Suprapubic skin (tissue), 4 donors: ENCODE measurements at regions not wholly inside any gene's neighbourhood (a gene's known extent, or its start where the extent isn't known, plus 50 kb on each side); places are given as distances from the start of the nearest gene placed in this dataset.

Experiments used
- DNase-seq, 2 donors: peaks; one replicate each; pipeline ENCODE4 v3.0.0-alpha.2; 2019; ENCODE audit warnings: low spot score in 2 of 2
- H3K27ac ChIP-seq: fragments of 200-600 bp; sonication (generic); one replicate; pipeline ENCODE4 v1.5.1; 2019
- H3K27me3 ChIP-seq: fragments of 200-600 bp; sonication (generic); one replicate; pipeline ENCODE4 v1.5.1; 2019
- H3K36me3 ChIP-seq: fragments of 200-600 bp; sonication (generic); one replicate; pipeline ENCODE4 v1.5.1; 2019
- H3K4me1 ChIP-seq: fragments of 200-600 bp; sonication (generic); one replicate; pipeline ENCODE4 v1.5.1; 2019
- H3K4me3 ChIP-seq: fragments of 200-600 bp; sonication (generic); one replicate; pipeline ENCODE4 v1.5.1; 2019; ENCODE audit warnings: mild to moderate bottlenecking
- H3K9me3 ChIP-seq: fragments of 200-600 bp; sonication (generic); one replicate; pipeline ENCODE4 v1.5.1; 2019
- EP300 ChIP-seq: sonication (generic); formaldehyde crosslinking; IDR thresholded peaks from one replicate; pipeline ENCODE4 v1.6.1; 2017; ENCODE audit warnings: antibody characterized with exemption
- POLR2A ChIP-seq, 2 donors: fragments of 450-650 bp; IDR thresholded peaks; one replicate each; pipeline ENCODE4 v1.6.1; 2017; ENCODE audit warnings: antibody characterized with exemption in 2 of 2, mild to moderate bottlenecking in 2 of 2, moderate library complexity in 2 of 2
- POLR2AphosphoS5 ChIP-seq, 3 donors: sonication (generic); formaldehyde crosslinking; IDR thresholded peaks; one replicate each; pipeline ENCODE4 v1.6.1; 2017; ENCODE audit warnings: antibody characterized with exemption in 3 of 3
- WGBS: methylation state at CpG from one replicate; pipeline ENCODE4 v1.1.5; 2018; 5-methylcytosine and 5-hydroxymethylcytosine counted together
- TF ChIP-seq, protein P1 (sequence below), 2 donors: fragments of 200-600 bp in 1 of 2; fragments of 450-650 bp in 1 of 2; sonication (generic) in 1 of 2; IDR thresholded peaks; one replicate each; pipeline ENCODE4 v1.5.1; 2016 to 2019; ENCODE audit warnings: antibody characterized with exemption in 2 of 2, mild to moderate bottlenecking in 1 of 2, moderate library complexity in 1 of 2

DNA sequence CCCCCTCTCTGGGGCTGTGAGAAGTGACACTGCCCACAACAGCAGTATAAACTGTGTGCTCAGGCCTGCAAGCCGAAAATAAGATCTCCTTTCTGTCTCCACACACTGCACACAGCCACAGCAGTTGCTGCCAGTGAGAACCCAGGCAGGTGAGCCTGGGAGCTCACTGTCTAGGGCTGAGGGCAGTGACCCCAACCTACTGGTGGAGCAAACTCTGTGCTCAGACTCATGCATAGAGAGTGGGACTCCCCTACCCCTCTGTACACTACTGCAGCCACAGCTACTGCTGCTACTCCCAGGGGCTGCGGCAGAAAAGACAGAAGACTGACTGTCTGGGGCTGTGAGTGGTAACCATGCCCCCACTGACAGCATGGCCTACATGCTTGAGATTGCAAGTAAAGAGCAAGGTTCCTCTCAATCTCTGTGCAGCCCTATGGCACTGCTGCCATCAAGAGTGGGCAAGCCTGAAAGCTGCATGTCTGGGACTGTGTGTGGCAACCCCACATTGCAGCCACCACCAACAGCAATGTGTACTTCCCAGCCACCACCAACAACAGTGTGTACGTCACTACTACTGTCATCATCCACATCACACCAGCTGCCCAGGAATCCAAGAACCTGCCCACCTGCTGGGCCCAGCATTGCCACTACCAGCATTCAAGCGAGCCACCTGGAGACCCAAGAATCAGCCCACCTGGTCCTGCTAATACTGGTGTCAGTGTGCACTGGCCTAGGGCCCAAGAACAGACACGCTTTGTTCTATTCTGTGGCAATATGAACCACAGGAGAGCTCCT, 226.1 kb downstream of the XPNPEP1 start:
- Histone ChIP-seq H3K36me3 (no peaks in the 10 kb centered on the region), H3K27ac (no peak overlapping the region), H3K4me1 (peaks cover 4% of the 10 kb centered on the region), H3K4me3 (no peak overlapping the region), H3K27me3 (no peaks in the 10 kb centered on the region), H3K9me3 (no peaks in the 10 kb centered on the region)
- no peak for TF ChIP-seq POLR2A (IDR thresholded peaks at IDR 0.05)
- TF ChIP-seq POLR2AphosphoS5 (IDR thresholded peaks at IDR 0.05): no peak
- no peak for TF ChIP-seq EP300
- TF ChIP-seq, protein P1, sequence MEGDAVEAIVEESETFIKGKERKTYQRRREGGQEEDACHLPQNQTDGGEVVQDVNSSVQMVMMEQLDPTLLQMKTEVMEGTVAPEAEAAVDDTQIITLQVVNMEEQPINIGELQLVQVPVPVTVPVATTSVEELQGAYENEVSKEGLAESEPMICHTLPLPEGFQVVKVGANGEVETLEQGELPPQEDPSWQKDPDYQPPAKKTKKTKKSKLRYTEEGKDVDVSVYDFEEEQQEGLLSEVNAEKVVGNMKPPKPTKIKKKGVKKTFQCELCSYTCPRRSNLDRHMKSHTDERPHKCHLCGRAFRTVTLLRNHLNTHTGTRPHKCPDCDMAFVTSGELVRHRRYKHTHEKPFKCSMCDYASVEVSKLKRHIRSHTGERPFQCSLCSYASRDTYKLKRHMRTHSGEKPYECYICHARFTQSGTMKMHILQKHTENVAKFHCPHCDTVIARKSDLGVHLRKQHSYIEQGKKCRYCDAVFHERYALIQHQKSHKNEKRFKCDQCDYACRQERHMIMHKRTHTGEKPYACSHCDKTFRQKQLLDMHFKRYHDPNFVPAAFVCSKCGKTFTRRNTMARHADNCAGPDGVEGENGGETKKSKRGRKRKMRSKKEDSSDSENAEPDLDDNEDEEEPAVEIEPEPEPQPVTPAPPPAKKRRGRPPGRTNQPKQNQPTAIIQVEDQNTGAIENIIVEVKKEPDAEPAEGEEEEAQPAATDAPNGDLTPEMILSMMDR (IDR thresholded peaks at IDR 0.05): no peak
- no peak for DNase-seq
- WGBS: 70% methylated on average over 3 of the region's 5 CpGs

- TF ChIP-seq EP300 (no peak), POLR2A (IDR thresholded peaks at IDR 0.05) (no peak), POLR2AphosphoS5 (IDR thresholded peaks at IDR 0.05) (no peak)
- TF ChIP-seq, protein P1 (IDR thresholded peaks at IDR 0.05): no peak
- Histone ChIP-seq H3K36me3 (no peaks in the 10 kb centered on the region), H3K4me3 (no peak overlapping the region), H3K27me3 (no peaks in the 10 kb centered on the region), H3K27ac (no peak overlapping the region), H3K4me1 (peaks cover 4% of the 10 kb centered on the region), H3K9me3 (no peaks in the 10 kb centered on the region)
- 93% methylated on average over 2 of the region's 2 CpGs for WGBS
- DNase-seq: no peak
Measured at GRCh38 chr10:109696462-109696861, 226.8 kb downstream of the XPNPEP1 start.

- H3K27me3 ChIP-seq: no peaks in the 10 kb centered on the region
- DNase-seq: no peak
- H3K27ac ChIP-seq: no peak overlapping the region
- H3K36me3 ChIP-seq: no peaks in the 10 kb centered on the region
- H3K4me1 ChIP-seq: peaks cover 4% of the 10 kb centered on the region
- H3K4me3 ChIP-seq: no peak overlapping the region
- H3K9me3 ChIP-seq: no peaks in the 10 kb centered on the region
- no peak for TF ChIP-seq POLR2A (IDR thresholded peaks at IDR 0.05)
- no peak for TF ChIP-seq POLR2AphosphoS5 (IDR thresholded peaks at IDR 0.05)
- TF ChIP-seq EP300: no peak
- TF ChIP-seq, protein P1 (IDR thresholded peaks at IDR 0.05): no peak
Measured at GRCh38 chr10:109695988-109696387, 227.3 kb downstream of the XPNPEP1 start.

GRCh38 chr10:109689785-109690184, 233.5 kb downstream of the XPNPEP1 start:
- WGBS: 11% methylated on average over 1 of the region's 1 CpG
- TF ChIP-seq, protein P1 (IDR thresholded peaks at IDR 0.05): no peak
- no peak for TF ChIP-seq POLR2A (IDR thresholded peaks at IDR 0.05)
- Histone ChIP-seq H3K4me1 (no peaks in the 10 kb centered on the region), H3K36me3 (no peaks in the 10 kb centered on the region), H3K9me3 (peaks cover 3% of the 10 kb centered on the region), H3K4me3 (no peak overlapping the region), H3K27ac (no peak overlapping the region), H3K27me3 (no peaks in the 10 kb centered on the region)
- DNase-seq: no peak

DNA sequence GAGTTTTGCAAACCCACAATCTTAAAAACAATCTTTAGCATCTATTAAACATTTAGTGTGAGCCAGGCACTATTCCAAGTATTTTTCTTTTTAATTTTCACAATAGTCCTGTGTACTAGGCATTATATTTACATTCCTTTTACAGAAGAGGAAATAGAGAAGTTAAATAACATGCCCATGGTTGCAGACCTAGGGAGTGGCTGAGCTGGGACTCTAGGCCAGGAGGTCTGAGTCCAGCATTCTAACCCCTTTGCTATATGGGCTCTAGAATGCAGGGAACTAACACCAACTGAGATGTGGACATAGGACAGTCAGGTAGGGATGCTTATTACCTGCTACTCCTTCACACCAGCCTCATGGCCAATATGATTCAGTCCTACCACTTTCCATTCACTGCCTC, 243.8 kb downstream of the XPNPEP1 start:
- no peak for DNase-seq
- Histone ChIP-seq H3K27ac (no peak overlapping the region), H3K36me3 (no peaks in the 10 kb centered on the region), H3K9me3 (no peaks in the 10 kb centered on the region), H3K4me1 (no peaks in the 10 kb centered on the region), H3K27me3 (no peaks in the 10 kb centered on the region), H3K4me3 (no peak overlapping the region)
- TF ChIP-seq EP300: no peak
- TF ChIP-seq, protein P1 (IDR thresholded peaks at IDR 0.05): no peak
- no peak for TF ChIP-seq POLR2A (IDR thresholded peaks at IDR 0.05)
- TF ChIP-seq POLR2AphosphoS5 (IDR thresholded peaks at IDR 0.05): no peak
